HEK293 (cell line): ENCODE measurements at regions not wholly inside any gene's neighbourhood (a gene's known extent, or its start where the extent isn't known, plus 50 kb on each side); places are given as distances from the start of the nearest gene placed in this dataset.

Source experiments
- CTCF ChIA-PET: fragments of 350-600 bp; formaldehyde crosslinking; extraction: SDS; loops from one replicate; lab custom pipeline; 2021; ENCODE audit warnings: antibody characterized with exemption; lab: Yijun Ruan, JAX
- POLR2A ChIA-PET: fragments of 300-600 bp; formaldehyde crosslinking; extraction: SDS; loops from one replicate; lab custom pipeline; 2020; ENCODE audit warnings: antibody characterized with exemption, inconsistent platforms; lab: Yijun Ruan, JAX
- H3K27ac ChIP-seq: fragments of 200-500 bp; sonication (Bioruptor generic); 2 replicates; pipeline ENCODE4 v1.5.1; 2014; ENCODE audit warnings: low read depth, low read length, control low read depth, inconsistent platforms; ENCODE audit errors: extremely low read depth
- H3K36me3 ChIP-seq, 2 experiments: fragments of 200-500 bp in 1 of 2; sonication (Bioruptor generic) in 1 of 2; 1 replicate in 1 of 2; 2 replicates in 1 of 2; pipeline ENCODE4 v1.5.1; 2014 to 2017; ENCODE audit warnings: inconsistent platforms in 2 of 2, low read length in 2 of 2; ENCODE audit not compliant: control insufficient read depth in 2 of 2, insufficient read depth in 1 of 2
- H3K4me1 ChIP-seq: fragments of 200-500 bp; sonication (Bioruptor generic); 2 replicates; pipeline ENCODE4 v1.5.1; 2014; ENCODE audit warnings: mild to moderate bottlenecking, low read length, inconsistent platforms; ENCODE audit not compliant: control insufficient read depth, insufficient read depth
- H3K4me3 ChIP-seq: 2 replicates; pipeline ENCODE4 v1.5.1; 2011; ENCODE audit warnings: low read depth, mild to moderate bottlenecking, control low read depth, low read length, moderate library complexity
- H3K9me3 ChIP-seq: fragments of 200-500 bp; sonication (Bioruptor generic); 2 replicates; pipeline ENCODE4 v1.5.1; 2014; ENCODE audit warnings: low read depth, low read length, inconsistent platforms; ENCODE audit not compliant: control insufficient read depth, insufficient read depth
- HOXA7 ChIP-seq: sonication (generic); formaldehyde crosslinking; IDR thresholded peaks from 2 replicates; pipeline ENCODE4 v1.8.1; 2022; ENCODE audit warnings: missing genetic modification reagents, borderline replicate concordance
- HOXC10 ChIP-seq: sonication (generic); formaldehyde crosslinking; IDR thresholded peaks from 2 replicates; pipeline ENCODE4 v1.8.1; 2023; ENCODE audit warnings: mild to moderate bottlenecking, missing genetic modification reagents
- KLF7 ChIP-seq: fragments of 450-650 bp; formaldehyde crosslinking; IDR thresholded peaks from 2 replicates; pipeline ENCODE4 v1.5.1; 2016; ENCODE audit warnings: missing biosample characterization, missing genetic modification characterization, borderline replicate concordance
- REPIN1 ChIP-seq: fragments of 450-650 bp; formaldehyde crosslinking; IDR thresholded peaks from 2 replicates; pipeline ENCODE4 v1.5.1; 2017; ENCODE audit warnings: missing biosample characterization, missing genetic modification characterization, low read depth
- SALL2 ChIP-seq: fragments of 450-650 bp; formaldehyde crosslinking; IDR thresholded peaks from 2 replicates; pipeline ENCODE4 v1.5.0; 2017; ENCODE audit warnings: missing biosample characterization, mild to moderate bottlenecking, missing genetic modification characterization, borderline replicate concordance
- SCRT2 ChIP-seq: fragments of 450-650 bp; formaldehyde crosslinking; IDR thresholded peaks from 2 replicates; pipeline ENCODE4 v1.5.1; 2016; ENCODE audit warnings: missing biosample characterization, missing genetic modification characterization
- TRIM28 ChIP-seq: IDR thresholded peaks from 2 replicates; pipeline ENCODE4 v1.6.1; 2011; ENCODE audit warnings: low read length, control low read depth, borderline replicate concordance
- ZBTB6 ChIP-seq: fragments of 450-650 bp; formaldehyde crosslinking; IDR thresholded peaks from 2 replicates; pipeline ENCODE4 v1.5.1; 2017; ENCODE audit warnings: missing biosample characterization, missing genetic modification characterization
- ZFHX2 ChIP-seq: fragments of 450-650 bp; formaldehyde crosslinking; conservative IDR thresholded peaks from 2 replicates; pipeline ENCODE4 v1.5.1; 2016; ENCODE audit warnings: missing biosample characterization, missing genetic modification characterization
- ZFP41 ChIP-seq: fragments of 450-650 bp; formaldehyde crosslinking; IDR thresholded peaks from 2 replicates; pipeline ENCODE4 v1.5.1; 2016; ENCODE audit warnings: missing biosample characterization, missing genetic modification characterization, borderline replicate concordance
- ZFP69B ChIP-seq: fragments of 450-650 bp; formaldehyde crosslinking; IDR thresholded peaks from 2 replicates; pipeline ENCODE4 v1.5.1; 2016; ENCODE audit warnings: missing biosample characterization, missing genetic modification characterization
- ZNF157 ChIP-seq: fragments of 450-650 bp; formaldehyde crosslinking; IDR thresholded peaks from 2 replicates; pipeline ENCODE4 v1.5.1; 2016; ENCODE audit warnings: missing biosample characterization, missing genetic modification characterization
- ZNF169 ChIP-seq: fragments of 450-650 bp; formaldehyde crosslinking; IDR thresholded peaks from 2 replicates; pipeline ENCODE4 v1.5.1; 2016; ENCODE audit warnings: missing biosample characterization, missing genetic modification characterization
- ZNF214 ChIP-seq: fragments of 450-650 bp; formaldehyde crosslinking; IDR thresholded peaks from 2 replicates; pipeline ENCODE4 v1.5.1; 2017; ENCODE audit warnings: missing biosample characterization, mild to moderate bottlenecking, missing genetic modification characterization, borderline replicate concordance
- ZNF248 ChIP-seq: fragments of 450-650 bp; formaldehyde crosslinking; IDR thresholded peaks from 2 replicates; pipeline ENCODE4 v1.5.1; 2017; ENCODE audit warnings: missing biosample characterization, missing genetic modification characterization
- ZNF266 ChIP-seq: fragments of 450-650 bp; formaldehyde crosslinking; IDR thresholded peaks from 2 replicates; pipeline ENCODE4 v1.5.1; 2016; ENCODE audit warnings: missing biosample characterization, missing genetic modification characterization, low read depth
- ZNF280D ChIP-seq: fragments of 450-650 bp; formaldehyde crosslinking; IDR thresholded peaks from 2 replicates; pipeline ENCODE4 v1.5.1; 2016; ENCODE audit warnings: missing biosample characterization, missing genetic modification characterization
- ZNF394 ChIP-seq: fragments of 450-650 bp; formaldehyde crosslinking; IDR thresholded peaks from 2 replicates; pipeline ENCODE4 v1.5.1; 2016; ENCODE audit warnings: missing biosample characterization, missing genetic modification characterization, mild to moderate bottlenecking, moderate library complexity, borderline replicate concordance
- ZNF521 ChIP-seq: fragments of 450-650 bp; formaldehyde crosslinking; IDR thresholded peaks from 2 replicates; pipeline ENCODE4 v1.5.1; 2017; ENCODE audit warnings: missing biosample characterization, mild to moderate bottlenecking, missing genetic modification characterization
- ZNF548 ChIP-seq: fragments of 450-650 bp; formaldehyde crosslinking; IDR thresholded peaks from 2 replicates; pipeline ENCODE4 v1.5.1; 2016; ENCODE audit warnings: missing biosample characterization, missing genetic modification characterization
- ZNF555 ChIP-seq: fragments of 450-650 bp; formaldehyde crosslinking; conservative IDR thresholded peaks from 2 replicates; pipeline ENCODE4 v1.5.1; 2017; ENCODE audit warnings: missing biosample characterization, mild to moderate bottlenecking, missing genetic modification characterization, inconsistent platforms
- ZNF610 ChIP-seq: fragments of 450-650 bp; formaldehyde crosslinking; IDR thresholded peaks from 2 replicates; pipeline ENCODE4 v1.5.1; 2016; ENCODE audit warnings: missing biosample characterization, missing genetic modification characterization, borderline replicate concordance
- ZNF624 ChIP-seq: fragments of 450-650 bp; formaldehyde crosslinking; IDR thresholded peaks from 2 replicates; pipeline ENCODE4 v1.5.1; 2017; ENCODE audit warnings: missing biosample characterization, missing genetic modification characterization
- ZNF707 ChIP-seq: fragments of 450-650 bp; formaldehyde crosslinking; IDR thresholded peaks from 2 replicates; pipeline ENCODE4 v1.5.1; 2016; ENCODE audit warnings: missing biosample characterization, missing genetic modification characterization
- ZNF776 ChIP-seq: fragments of 450-650 bp; formaldehyde crosslinking; IDR thresholded peaks from 2 replicates; pipeline ENCODE4 v1.5.0; 2017; ENCODE audit warnings: missing biosample characterization, missing genetic modification characterization, borderline replicate concordance
- TF ChIP-seq, protein P1 (sequence below): fragments of 450-650 bp; formaldehyde crosslinking; IDR thresholded peaks from 2 replicates; pipeline ENCODE4 v1.5.1; 2016; ENCODE audit warnings: missing biosample characterization, missing genetic modification characterization

DNA sequence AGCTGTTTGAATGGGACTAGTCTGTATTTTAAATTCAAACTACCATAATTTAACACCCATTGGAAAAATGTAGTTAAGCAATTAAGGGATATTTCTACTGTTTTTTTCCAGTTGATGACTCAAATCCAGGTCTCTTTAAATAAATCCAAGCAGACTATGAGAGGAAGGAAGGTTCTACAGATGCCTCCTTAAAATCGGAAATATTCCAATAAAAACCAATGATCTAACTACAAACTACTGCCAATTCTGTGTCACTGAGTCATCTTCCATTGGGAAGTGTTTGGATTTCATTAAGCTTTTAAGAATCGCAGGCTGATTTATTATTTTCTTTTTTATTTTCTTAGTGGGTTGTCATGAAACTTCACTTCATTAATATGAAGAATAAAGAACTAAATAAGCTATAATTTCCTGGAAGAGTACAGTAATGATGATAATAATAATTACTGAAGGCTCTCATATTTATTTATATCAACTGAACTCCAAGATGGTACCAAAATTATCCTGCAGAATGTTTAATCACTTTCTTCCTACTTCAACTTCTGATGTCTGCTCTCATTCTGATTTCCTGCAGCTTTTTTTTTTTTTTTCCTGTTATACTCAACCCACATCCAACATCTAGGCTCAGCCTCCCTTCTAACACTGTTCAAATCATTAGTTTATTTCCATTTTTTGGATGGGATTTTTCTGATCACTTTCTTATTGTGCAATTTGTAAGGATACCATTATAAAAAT, 166.3 kb upstream of the FN1 start:
- Histone ChIP-seq H3K4me3 (no peak overlapping the region), H3K36me3 (no peaks in the 10 kb centered on the region), H3K9me3 (no peaks in the 10 kb centered on the region), H3K4me1 (no peaks in the 10 kb centered on the region), H3K27ac (no peak overlapping the region)
- CTCF ChIA-PET: interaction anchor here (0.6 to 1.4 kb wide), 6 partner anchors 15 to 1132 kb away, joined by 3 to 5 read pairs (median 4); no protein-coding TSS in a partner anchor
- POLR2A ChIA-PET: no interaction called here
- TF ChIP-seq SCRT2 (tag by site-specific recombination) (no peak), ZNF394 (no peak), ZNF610 (no peak), ZNF776 (no peak), ZNF280D (tag by site-specific recombination) (no peak), HOXC10 (CRISPR knock-in tag) (no peak), ZNF169 (tag by site-specific recombination) (no peak), ZFP69B (no peak), SALL2 (tag by site-specific recombination) (no peak)

GRCh38 chr2:215601526-215601925, 165.7 kb upstream of the FN1 start:
- ChIA-PET POLR2A (no interaction called here), CTCF (interaction anchor here (0.6 kb wide), 1 partner anchor 1131 kb away, joined by 3 read pairs; no protein-coding TSS in a partner anchor)

More at GRCh38 chr2:215601526-215601925, 165.7 kb upstream of the FN1 start:
- no peaks in the 10 kb centered on the region for H3K4me1 ChIP-seq
- no peaks in the 10 kb centered on the region for H3K36me3 ChIP-seq
- H3K27ac ChIP-seq: no peak overlapping the region
- no peaks in the 10 kb centered on the region for H3K9me3 ChIP-seq
- TF ChIP-seq ZNF214 (tag by site-specific recombination): no peak
- TF ChIP-seq ZFP41: no peak
- no peak for TF ChIP-seq ZBTB6 (tag by site-specific recombination)
- no peak for TF ChIP-seq ZNF266 (tag by site-specific recombination)
- no peak for TF ChIP-seq ZNF707 (tag by site-specific recombination)
- TF ChIP-seq TRIM28: no peak
- TF ChIP-seq ZNF555: no peak
- no peak for TF ChIP-seq ZNF548 (tag by site-specific recombination)
- no peak for TF ChIP-seq ZNF521 (tag by site-specific recombination)
- TF ChIP-seq ZNF624 (tag by site-specific recombination): no peak
- no peak for TF ChIP-seq ZNF157 (tag by site-specific recombination)
- no peak for TF ChIP-seq REPIN1 (tag by site-specific recombination)
- TF ChIP-seq, protein P1, sequence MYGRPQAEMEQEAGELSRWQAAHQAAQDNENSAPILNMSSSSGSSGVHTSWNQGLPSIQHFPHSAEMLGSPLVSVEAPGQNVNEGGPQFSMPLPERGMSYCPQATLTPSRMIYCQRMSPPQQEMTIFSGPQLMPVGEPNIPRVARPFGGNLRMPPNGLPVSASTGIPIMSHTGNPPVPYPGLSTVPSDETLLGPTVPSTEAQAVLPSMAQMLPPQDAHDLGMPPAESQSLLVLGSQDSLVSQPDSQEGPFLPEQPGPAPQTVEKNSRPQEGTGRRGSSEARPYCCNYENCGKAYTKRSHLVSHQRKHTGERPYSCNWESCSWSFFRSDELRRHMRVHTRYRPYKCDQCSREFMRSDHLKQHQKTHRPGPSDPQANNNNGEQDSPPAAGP (tag by site-specific recombination): no peak
- no peak for TF ChIP-seq KLF7 (tag by site-specific recombination)
- no peak for TF ChIP-seq HOXA7 (CRISPR knock-in tag)
- TF ChIP-seq ZFHX2: no peak
- TF ChIP-seq ZNF248 (tag by site-specific recombination): no peak
- TF ChIP-seq, all 188 proteins: peak for 0
- no peak overlapping the region for H3K4me3 ChIP-seq
